HG02798 (cell line): ENCODE measurements at regions not wholly inside any gene's neighbourhood (a gene's known extent, or its start where the extent isn't known, plus 50 kb on each side); places are given as distances from the start of the nearest gene placed in this dataset.
"Not testable (repeated sequence)": the region's sequence is repeated elsewhere in the genome, so short reads cannot be mapped to it uniquely, and the experiment has no call there.

Experiments
- ATAC-seq: cut with Tn5 transposase; IDR thresholded peaks from one replicate; pipeline ENCODE4 v1.9.1; 2021; ENCODE audit warnings: mild to moderate bottlenecking; ENCODE audit not compliant: unreplicated experiment, poor library complexity

DNA sequence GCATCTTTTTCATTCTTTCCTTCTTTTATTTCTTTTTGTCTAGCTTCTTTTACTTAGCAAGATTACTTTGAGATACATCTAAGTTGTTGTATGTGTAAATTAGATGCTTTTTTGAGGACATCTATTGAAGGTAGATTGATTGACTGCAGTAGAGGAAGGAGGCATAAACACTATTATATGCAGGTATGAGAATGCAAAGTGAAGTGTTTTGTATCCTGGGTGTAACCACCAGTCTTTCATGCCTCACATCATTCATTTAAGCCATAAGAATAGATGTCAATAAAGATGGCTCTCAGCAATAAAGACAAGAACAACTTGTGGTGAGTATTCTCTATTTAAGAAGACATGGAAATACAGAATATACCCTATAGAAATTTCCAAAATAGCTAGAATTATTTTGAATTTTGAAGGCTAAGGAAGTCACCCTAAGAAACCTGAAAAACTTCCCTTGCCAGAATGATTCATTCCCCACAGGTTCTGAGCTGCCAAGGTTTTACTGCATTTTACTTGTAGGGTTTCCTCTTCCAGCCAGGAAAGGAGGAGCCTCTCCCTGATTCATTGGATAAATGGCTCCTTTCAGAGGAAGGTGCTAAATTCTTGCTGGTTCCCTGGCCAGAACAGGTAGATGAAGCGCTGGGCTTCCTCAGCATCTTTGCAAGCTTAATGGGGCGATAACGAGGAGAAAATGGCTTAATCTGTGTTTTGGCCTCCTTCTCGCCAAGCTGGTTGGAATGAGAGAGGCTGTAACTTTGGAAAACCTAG, 279.8 kb upstream of the SLC14A2 start:
- no peak for ATAC-seq

DNA sequence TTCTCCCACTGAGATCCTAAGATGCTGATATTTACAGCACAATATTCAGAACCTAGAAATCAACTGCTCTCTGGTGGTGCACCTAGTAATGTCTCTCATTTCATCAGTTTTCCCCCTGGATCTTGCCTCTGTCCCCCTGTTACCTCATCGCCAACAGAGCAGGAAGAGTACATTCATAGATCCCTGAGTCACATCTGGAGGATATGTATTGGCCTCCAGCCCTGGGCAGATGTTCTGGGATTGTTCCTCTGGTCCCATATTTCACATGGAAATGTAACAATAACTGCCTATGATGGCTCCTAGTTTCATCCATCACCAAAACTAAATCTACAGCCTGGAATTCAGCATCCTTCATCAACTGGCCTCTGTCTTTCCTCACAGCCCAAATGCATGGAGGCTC, 278.8 kb upstream of the SLC14A2 start:
- ATAC-seq: no peak

DNA sequence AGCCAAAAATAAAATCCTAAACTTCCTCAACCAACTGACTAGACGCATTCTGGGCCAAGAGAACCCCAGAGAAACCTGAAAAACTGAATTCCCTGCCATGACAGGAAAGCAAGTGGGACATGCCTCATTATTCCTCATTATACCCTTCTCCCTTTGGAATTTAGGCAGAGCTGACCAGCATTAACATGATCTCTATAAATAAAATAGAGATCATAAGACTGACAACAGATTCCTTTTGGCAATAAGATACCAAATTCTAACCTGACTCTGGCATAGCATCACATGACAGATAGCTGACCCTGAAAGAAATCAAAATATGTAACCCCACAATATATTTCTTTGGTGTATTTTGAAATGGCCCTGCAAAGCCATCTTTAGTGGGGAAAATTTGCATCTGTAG, 277.8 kb upstream of the SLC14A2 start:
- no peak for ATAC-seq

DNA sequence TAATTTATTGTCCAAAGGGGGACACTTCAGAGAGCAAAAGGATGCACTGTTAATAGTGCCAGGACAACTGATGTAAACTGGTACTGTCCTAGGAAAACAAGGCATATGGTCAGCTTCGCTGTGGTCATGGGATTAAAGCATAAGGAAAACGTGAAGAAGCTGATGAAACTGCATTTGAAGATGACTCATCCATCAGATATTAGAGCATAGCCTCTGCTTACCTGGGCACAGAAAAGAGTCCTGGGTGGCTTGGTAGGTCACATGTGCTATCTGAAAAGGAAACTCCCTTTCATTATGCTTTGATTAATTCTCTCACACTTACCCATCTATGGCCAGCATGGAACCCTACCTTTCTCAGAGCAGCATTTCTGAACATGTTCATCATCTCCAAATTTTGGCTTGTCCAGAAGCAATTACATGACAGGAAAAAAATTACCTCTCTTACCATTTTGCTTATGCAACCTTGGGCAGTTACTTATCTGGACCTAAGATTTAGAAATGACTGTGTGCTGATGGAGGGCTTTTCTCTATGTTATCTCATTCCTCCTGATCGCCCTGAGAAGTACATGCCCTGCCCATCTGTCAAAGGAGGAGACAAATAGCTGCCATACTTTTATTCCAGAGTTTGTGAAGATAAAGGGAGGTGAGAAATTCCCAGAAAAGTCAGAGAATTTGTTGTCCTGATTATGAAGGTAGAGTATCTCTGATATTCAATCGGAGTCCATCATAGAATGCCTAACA, 275.3 kb upstream of the SLC14A2 start:
- no peak for ATAC-seq

DNA sequence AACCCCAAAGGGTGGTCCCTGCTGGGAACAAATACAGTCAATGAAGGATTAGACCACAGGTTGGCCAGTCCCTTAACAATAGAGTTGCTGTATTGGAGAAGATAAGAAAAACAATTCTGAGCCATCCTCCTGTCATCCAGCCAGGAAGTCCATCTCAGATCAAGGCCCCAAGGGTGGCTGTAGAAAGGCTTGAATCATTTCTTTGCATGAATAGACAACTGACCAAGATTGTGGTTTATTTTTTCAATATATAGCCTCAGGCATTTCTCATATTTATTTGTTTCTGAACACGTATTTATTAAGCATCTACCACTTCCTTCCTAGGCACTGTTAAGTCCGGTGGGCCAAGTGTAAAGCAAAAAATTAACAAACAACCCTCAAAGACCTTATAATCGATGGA, 274.4 kb upstream of the SLC14A2 start:
- ATAC-seq: no peak

DNA sequence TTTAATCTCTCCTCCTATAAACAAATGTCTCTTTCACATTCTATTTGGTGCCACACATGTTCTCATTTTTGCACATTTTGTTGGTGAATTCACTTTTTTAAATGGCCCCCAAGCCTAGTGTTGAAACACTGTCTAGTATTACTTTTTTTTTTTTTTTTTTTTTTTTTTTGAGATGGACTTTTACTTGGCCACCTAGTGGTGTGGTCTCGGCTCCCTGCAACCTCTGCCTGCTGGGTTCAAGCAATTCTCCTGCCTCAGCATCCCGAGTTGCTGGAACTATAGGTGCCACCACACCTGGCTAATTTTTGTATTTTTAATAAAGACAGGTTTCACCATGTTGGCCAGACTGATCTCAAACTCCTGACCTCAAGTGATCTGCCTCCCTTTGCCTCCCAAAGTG, 273.8 kb upstream of the SLC14A2 start:
- no peak for ATAC-seq

DNA sequence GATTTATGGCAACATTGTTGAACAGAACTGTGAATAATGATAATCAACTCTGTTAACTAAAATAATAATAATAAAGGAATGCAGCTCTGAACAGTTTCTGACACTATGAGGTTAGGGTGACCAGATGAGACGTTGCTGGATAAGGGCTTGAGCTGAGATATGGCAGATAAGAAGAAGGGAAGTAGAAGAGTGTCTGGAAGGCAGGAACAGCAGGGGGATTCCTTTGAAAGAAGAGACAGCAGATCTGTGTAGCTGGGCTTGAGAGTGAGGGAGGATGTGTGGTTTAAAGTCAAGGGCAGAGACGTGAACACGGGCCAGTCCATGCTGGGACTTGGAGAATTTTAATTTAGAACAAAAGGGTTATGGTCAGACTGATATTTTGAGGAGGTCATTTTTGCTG, 273.1 kb upstream of the SLC14A2 start:
- no peak for ATAC-seq

DNA sequence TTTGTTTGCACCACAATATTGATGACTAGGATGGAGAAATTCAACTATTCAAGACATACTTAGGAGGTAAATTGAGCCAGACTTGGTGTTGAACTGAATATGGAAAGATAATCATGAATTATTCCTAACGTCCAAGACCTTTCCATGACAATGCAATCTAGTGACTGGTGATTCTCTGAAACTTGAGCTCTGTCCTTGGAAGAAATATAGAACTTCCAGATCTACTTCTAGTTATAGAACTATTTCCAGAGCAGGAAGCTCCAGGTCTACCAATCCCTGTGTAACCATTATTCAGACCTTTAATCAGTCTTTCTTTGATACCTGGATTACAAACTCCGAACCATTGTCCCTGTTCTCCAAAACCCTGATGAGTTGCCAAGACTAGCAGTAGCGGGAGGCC, 272.6 kb upstream of the SLC14A2 start:
- no peak for ATAC-seq

DNA sequence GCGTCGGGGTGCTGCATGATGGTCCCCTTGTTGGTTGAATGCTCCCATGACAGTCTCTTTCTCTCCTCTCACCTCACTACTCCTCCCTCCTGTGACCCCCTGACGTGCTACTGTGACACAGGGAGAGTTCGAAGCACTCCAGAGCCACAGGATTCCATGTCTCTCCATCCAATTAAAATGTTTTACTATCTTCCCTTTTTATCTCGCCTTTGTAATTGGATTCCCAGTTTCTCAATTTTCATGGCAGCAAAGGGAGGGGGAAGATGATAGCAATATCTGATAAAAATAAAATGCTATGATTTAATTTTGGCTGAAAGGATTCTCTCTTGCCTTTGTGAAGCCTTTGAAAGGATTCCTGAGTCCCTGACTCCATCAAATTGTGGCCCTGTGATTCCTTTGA, 271.9 kb upstream of the SLC14A2 start:
- ATAC-seq: no peak

DNA sequence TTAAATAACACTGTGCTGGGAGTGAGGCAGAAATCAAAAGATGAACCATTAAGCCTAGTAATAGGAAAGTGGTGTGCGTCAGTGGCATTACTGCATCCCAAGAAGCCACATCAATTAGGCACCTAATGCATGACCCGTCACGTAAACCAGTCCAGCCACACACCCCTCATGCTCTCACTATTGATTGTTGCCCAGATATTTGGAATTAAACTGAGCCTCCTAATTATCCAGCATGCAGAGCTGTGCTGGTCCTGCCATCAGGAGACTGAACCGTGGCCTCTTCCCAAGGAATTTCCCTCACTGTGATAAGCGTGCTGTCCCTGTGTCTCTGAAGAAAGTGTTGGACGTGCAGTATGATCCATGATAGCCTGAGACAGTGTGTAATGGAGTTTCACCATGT, 270.6 kb upstream of the SLC14A2 start:
- ATAC-seq: not testable (repeated sequence)

DNA sequence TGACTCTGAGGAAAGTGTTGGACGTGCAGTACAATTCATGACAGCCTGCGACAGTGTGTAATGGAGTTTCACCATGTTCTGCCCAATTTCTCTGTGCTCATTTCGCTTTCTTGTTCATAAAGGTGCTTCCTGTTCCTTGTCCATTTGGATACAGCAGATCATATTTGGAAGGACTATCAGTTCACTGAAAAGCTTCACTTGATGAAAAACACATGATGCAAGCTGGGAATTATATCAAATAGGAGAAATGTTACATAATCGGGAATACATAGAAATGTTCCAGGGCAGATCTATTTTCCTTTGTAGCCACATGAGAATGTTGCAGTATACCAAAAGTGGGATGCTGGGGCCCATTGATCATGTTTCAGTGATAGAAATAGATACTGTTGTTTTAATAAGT, 266.3 kb upstream of the SLC14A2 start:
- no peak for ATAC-seq

DNA sequence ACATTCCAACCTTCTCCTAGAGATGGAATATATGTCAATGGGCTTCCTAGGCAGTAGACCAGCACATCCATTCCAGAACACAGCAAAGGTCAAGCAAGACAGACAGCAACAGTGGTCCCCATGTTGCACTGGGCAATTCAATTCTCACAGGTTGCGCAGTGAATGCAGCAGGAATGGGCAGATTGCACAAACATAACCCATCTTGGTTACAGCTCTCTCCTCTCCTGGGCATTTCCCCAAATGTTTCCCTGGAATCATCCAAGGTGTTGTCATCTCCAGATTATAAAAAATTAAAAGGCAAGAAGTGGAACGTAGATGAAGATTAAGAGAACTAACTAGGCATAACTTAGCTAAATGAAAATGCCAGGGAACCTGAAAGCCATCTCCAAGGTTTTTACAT, 265.8 kb upstream of the SLC14A2 start:
- ATAC-seq: no peak

DNA sequence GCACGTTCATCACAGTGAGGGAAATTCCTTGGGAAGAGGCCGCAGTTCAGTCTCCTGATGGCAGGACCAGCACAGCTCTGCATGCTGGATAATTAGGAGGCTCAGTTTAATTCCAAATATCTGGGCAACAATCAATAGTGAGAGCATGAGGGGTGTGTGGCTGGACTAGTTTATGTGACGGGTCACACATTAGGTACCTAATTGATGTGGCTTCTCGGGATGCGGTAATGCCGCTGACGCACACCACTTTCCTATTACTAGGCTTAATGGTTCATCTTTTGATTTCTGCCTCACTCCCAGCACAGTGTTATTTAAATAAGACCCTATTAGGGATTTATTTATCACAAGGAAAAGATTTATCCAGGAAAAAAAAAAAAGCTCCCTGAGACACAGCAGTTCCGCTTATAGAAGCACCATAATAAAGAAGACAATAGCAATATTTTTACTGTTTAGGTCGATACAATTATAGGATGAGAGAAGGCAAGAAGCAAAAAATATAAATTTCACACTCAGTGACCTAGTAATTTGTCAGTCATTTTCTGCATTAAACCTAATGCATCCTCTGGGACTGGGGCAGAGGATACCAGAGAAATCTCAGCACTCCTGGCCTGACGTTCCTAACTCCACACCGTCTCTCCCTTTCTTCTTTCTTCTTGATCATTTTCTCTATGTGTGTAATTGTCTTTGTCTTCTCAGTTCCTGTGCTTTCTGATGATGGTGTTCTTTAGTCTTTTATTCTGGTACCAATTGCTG, 264.7 kb upstream of the SLC14A2 start:
- ATAC-seq: no peak

DNA sequence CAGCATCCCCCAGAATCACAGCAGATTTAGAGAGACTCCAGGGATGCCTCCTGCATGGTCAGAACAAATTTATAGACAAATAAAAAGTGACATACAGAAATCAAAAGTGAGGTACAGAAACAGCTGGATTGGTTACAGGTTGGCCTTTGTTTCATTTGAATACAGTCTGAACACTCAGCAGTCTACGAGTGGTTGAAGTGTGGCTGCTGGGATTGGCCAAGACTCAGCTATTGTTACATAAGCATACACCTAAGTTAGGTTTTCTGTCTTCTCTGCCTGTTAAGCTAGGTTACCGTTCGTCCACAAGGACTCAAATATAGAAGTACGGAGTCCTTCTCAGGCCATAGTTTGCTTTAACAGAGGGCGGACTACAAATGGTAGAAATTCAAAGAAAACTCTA, 262.4 kb upstream of the SLC14A2 start:
- no peak for ATAC-seq

DNA sequence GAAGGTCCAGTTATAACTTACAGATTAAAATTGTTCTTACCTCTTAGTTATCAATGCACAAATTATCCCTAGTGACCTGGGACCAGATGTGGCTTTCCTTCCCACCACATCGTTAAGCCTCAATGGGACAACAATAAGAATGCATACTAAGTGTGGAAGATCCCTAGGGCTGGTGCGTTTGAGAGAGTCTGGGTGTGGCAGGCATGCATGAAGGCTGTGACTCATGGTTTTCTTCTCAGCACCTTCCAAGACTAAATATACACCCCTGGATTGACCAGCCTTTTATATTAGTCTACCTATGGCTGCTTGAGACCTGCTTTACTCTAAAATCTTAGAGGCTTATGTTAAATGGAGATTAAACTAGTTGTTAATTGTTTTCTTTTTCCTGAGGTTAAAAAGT, 261.7 kb upstream of the SLC14A2 start:
- ATAC-seq: no peak

DNA sequence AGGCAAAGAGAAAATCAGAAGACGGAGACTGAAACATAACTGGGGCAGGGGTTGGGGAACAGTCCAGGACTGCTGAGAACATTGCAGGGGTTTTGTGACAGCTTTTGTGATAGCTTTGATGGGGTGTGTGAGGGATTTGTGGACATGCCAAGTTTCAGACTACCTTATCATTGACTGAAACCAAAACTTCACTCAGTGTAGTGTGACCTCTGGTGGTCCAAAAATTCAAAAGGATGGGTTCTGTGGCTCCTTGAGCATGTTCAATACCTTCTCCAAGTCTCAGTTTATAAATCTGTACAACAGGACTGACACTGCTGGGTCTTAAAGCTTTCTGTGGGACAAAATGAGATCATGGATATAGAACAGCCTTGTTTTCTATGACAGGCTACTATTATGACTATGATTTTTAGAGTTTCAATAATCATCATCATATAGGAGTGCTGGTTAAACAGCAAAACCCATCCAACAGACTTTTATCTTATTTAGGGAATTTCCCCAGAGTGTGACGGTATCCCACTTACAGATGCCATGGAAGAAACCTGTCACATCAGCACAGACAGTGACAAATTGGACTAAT, 259.2 kb upstream of the SLC14A2 start:
- ATAC-seq: no peak

DNA sequence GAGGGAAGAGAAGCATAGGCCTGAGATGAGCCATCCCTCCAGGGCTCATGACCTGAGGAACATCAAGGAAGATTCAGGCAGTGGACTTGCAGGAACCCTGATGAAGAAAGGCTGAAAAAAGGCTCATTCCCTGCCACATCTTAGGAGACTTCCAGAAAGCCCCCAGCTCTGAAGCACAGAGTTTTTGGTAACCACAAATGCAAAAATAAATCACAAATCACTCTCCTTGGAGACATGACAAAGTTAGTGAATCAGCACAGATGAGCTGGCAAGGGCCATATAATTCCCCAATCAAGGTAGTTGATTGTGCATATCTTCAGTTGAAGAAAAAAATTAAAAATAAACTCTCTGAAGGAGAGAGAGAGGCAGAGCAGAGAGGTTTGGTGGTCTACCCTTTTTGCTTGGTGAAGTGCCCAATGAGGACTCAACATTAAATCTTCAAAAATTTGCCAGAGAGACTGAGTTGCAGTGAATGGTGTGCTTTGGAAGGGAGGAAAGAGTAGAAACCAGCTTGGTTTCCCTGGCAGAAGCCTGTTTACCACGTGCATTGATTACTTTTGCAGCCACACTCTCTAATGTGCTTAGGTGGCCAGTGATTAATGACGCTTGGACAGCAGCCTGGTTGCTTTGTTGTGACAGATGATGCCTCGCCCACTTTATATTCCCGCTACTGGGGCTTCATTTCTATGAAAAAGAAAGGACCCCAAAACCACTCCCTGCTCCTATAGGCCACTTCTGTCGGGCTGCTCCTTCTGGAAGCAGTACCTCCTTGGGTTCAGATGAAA, 257.4 kb upstream of the SLC14A2 start:
- ATAC-seq: no peak

DNA sequence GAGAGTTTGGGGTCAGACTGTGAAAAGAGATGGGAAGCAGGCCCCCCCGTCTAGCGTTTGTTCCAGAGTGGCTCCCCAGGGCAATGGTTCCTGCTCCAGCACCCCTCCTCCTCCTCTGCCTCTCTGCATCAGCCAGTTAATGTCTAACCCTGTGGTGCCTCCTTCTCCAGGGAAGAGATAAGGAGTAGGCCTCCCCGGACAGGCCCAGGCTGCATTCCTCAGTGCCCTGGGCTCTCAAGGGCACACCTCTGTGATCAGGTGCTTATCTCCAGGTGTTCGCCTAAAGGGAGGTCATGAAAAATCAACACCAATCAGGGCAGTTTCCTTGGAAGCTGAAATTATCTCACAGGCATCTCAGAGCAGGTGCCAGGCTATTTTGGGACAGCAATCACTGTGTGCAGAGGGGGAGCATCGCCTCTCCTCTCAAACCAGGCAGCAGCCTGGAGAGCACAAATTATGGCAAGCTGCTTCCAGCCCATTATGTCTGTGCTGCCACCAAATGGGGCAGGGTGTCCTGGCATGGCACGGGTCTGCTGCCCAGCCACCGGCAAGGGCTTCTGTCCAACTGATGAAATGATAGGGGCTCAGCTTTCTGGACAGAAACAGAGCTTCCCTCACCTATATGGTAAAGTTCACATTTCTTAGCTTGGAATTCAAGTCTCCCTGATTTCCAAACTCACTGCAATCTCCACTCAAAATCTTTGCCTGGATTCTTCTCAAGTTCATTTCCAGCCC, 255.8 kb upstream of the SLC14A2 start:
- ATAC-seq: no peak

DNA sequence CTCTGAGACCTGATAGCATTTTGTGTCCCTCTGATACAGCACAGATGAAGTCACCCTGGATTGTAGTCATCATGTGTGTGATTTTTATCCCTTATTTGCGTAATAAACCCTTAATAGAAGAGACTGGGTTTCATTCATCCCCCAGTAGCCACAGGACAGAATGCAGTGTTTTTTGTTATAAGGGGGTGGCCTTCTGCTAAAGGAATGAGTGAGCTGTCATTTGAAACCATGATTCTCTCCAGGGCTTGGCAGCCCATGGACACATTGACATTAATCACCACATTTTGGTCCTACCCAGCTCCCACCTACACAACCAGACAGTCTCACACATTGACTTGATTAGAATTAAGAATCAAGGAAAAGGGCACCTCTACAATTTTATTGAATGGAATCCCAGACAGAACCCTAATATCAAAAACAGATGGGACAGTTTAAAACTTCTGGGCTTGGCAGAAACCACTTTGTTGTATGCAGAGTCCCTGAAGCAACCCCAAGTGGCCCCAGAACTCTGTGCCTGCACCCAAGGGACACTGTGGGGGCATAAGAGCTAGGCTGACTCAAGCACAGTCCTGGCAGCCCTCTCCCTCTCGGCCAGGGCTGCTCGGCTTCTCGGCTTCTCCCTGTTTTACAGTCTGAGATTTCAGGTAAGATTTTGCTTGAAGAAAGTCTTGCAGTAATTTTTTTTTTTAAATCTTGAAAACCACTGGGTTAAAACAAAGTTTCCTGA, 254.0 kb upstream of the SLC14A2 start:
- ATAC-seq: no peak
